GM21786 (cell line): ENCODE measurements at regions not wholly inside any gene's neighbourhood (a gene's known extent, or its start where the extent isn't known, plus 50 kb on each side); places are given as distances from the start of the nearest gene placed in this dataset.
"Not testable (repeated sequence)": the region's sequence is repeated elsewhere in the genome, so short reads cannot be mapped to it uniquely, and the experiment has no call there.

Experiments used
- ATAC-seq: cut with Tn5 transposase; IDR thresholded peaks from one replicate; pipeline ENCODE4 v1.9.1; 2021; ENCODE audit not compliant: unreplicated experiment

DNA sequence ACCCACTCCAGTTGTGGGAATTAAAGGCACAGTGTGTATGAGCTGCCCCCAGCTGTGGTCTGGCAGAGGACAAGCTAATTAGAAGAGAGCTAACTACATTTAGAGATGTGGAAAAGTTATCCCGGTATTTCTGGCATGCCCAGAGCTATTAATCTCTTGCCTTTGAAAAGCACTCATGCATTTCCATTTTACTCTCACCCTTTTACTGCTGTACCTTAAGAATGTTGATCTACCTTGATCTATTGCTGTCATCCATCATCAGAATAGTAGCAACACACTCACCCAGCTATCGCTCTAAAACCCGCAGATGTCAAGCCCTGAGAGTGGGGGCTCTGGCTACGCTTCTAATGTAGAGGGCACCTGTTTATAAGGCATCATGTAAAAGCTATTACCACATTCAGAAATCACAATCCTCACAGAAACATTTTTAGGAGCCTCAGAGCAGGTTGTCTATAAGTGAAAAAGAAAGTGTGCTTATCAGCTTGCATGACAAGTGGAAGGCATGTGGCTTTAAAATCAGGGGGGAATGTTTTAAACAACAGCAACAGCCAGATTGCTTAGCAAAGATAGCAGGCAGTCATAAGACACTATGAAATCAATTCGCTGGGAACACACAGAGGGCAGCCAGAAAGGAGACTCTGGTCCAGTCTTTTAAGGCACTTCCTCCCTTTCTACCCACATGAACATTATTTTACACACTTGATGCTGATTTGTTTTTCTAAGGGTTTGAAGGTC, 224.2 kb upstream of the IRS2 start:
- no peak for ATAC-seq

DNA sequence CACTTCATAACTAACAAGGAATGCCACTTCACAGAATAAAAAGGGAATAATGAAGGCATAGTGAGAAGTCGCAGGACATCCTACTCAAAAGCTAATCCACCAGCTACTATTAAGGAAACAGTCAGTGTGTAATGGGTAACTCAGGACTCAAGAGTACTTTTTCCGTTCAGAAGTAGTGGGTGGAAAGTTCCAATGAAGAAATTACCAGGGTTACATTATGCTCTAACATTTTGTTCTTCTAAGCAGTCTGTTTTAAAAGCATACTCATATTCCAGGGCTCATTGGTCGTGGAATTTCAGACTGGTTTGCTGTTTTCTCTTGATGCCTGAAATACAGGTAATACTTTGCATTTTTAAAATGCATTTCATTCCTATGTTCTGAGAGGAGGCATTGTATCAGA, 222.4 kb upstream of the IRS2 start:
- no peak for ATAC-seq

DNA sequence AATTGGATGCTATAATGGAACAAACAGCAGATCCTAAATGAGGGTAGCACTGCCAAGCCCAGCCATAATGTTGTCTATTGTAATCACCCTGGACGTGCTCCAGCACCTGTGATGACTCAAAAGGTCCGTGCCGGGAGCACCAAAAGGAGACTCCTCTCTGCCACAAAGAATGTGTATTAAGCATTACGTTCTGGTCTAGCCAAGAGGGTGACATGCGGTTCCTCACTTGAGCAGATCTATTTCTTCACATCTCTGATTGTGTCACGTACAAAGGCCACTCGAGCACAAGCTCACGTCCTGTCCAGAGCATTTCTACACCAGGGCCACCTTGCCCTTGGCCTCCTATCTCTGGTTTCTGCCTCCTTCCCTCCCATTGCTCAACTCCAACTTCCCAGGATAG, 219.9 kb upstream of the IRS2 start:
- ATAC-seq: no peak

DNA sequence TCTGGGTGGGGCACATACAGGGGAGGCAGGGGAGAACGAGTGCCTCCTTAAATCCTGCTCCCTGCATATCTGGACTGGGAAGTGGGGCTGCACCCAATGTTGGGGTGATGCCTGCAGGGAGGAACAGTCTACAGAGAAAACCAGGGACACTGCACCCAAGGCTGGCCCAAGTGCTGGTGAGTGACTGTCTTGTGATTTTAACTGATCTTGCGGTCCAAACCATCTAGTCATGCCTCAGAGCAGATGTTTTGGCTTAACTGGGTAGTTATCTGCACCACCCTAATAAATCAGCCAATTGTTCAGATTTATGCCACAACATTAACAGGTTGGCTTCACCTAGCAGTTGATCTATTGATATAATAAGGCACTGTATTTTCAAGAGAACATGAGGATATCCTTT, 219.2 kb upstream of the IRS2 start:
- ATAC-seq: no peak

DNA sequence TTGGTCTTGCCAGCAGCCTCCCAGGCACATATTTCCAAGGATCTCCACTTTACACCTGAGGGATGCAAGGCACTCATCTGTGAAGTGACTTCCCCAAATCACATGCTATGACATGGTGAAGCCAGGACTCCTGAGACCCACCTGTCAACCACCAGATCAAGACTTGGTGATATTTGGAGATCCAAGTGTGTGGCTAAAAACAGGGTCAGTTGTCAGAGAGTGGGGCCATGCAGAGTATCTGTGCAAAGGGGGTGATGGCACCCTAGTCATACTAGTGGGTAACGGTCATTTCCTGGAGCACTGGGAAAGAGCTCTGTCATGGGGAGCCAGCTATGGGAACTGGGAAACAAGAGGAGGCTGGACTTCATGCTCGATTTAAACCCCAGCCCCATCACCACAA, 218.4 kb upstream of the IRS2 start:
- no peak for ATAC-seq

DNA sequence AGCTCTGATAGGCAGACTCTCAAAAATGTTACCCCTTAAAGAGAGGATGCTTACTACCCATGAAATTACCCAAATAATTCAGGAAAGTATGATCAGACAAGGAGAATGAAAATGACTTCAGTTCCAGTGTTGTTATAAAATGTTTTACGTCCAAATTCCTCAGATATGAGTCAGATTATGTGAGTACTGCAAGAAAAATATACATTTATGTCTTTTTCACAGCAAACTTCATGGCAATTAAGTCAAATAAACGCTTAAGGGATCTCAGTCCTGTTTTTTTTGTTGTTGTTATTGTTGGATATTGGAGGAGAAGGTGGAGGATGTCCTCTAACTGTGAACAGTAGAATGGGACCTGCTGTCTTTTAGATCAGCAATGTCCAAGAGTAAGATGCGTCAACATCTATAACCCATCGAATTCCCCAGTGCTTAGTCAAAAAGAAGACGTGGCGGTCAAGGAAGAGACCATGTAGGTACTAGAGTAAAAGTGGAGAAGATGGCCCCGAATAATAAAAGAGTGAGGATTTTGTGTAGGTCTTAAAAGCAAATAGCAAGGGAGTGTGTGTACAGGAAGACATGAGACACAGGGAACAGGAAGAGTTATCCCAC, 215.4 kb upstream of the IRS2 start:
- ATAC-seq: no peak

DNA sequence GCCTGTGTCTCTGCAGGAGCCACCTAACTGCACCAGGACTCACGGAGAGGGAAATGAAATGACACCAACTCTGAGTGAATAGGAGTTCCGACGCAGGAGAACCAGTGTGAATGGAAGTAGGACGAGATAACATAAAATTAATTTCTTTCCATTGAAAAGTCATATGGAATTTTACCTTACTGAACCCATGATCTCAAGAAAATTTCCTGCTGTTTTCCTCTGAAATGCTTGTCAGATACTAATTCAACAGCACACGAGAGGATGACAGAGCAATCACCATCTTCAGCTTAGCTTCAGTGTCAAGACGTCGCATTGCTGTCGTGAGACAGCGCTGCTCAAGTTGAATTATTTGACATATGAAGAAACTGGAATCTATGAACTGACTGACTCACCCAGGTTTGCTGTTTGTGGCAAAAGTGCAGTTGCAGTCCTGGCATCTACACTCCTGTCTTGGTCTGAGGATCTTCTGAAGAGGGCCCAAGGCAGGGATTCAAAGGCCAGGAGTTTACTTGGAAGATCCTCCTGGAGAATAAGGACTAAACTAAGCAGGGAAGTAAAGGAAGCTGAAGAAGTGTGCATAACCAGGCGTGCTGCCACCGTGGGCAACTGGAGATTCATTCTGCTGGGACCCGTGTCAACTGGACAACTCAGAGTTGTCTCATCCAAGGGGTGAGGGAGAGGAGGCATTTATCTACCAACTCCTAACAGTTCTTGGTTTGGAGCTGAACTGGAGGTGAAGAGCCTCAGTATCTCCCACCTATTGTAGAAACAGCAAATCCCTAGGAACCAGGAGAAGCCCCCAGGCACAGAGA, 214.4 kb upstream of the IRS2 start:
- no peak for ATAC-seq

DNA sequence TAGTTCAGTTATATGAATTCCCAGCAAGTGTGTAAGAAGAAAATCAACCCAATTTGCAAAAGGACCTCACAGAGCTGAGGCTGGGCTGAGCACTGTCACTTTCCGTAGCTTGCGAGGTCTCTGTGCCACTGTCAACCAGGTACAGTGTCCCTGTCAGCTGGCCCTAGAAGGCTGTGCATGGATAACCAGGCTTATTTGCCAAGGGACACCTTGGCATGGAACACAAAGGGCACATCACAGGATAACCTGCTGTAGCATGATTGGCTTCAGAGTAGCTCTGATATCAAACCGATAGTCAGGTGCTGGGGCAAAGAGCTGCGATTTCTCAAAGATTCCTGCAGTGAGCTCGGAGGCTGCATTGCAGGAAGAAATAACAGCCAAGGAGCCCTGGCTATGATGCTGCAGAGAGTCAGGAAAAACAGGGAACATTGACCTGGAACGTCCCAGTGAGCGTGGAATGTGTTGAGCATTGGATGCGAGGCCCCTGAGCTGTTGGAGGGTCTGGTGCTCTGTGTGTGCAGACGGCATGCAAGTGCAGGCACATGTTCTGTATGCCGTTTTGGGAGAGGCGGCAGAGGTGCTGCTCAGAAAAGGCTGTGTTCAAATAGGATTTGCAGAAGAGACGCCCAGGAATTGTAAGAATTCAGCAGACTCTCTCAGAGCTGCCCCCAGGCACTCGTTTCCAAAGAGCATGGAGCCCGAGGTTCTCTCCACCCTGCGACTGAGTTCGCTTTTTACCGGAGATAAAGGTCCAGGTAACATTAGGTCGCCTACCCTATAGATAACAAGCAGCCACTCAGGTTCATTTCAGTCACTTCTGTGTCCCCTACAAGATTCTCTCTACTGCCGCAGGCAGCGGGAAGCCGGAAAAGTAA, 213.5 kb upstream of the IRS2 start:
- no peak for ATAC-seq

DNA sequence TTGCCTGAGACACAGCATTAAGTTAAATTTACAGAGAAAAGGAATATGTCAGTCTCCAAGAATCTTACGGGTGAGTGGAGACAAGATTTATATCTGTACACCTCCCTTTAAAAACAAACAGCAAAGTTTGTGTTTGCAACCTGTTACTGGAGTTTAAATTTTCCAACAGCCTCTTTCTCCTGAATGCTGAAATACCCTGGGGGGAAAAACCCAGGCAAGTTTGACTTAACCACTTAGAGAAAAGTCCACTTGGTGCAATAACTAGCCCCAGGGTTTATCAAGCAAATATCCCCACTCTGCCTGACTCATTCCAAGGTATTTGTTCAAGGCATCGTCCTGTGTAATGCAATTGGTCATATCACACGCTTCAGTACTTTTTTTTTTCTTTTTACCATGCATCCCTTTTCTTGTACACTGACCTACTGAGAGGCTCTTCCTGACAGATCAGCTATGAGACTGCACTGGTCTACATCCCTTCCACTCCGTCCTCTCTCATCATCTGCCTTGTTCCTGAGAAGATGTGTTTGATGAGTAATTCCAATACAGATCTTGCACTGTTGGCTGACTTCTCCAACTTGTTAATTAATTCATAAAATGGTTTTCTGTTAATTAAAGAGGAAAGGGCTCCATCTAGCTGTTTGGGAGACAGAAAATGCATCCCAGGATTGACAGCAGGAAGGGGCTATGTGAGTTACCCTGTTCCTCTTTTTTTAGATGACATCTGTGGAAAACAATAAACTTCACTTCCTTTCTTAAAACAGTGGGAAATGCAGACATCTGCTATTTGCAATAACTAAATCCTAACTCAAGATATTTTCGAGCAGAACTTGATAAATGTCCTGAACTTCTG, 212.5 kb upstream of the IRS2 start:
- no peak for ATAC-seq

DNA sequence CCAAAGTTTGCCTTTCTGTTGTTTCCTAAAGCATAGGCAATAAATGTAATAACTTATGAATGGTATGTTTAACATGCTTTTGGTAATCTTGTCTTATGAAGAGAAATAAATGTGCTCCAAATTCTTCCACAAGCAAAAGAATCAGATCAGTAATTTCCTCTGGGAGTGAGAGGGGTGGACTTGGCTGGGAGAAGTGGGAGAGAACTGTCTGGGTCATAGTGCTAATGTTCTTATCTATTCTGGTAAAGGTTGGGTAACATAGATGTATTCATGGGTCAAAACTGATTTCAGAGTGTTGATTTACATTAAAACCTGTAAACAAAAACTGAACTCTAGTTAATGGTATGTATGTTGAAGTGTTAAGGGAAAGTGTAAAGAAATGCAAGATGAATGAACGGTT, 211.7 kb upstream of the IRS2 start:
- ATAC-seq: no peak

DNA sequence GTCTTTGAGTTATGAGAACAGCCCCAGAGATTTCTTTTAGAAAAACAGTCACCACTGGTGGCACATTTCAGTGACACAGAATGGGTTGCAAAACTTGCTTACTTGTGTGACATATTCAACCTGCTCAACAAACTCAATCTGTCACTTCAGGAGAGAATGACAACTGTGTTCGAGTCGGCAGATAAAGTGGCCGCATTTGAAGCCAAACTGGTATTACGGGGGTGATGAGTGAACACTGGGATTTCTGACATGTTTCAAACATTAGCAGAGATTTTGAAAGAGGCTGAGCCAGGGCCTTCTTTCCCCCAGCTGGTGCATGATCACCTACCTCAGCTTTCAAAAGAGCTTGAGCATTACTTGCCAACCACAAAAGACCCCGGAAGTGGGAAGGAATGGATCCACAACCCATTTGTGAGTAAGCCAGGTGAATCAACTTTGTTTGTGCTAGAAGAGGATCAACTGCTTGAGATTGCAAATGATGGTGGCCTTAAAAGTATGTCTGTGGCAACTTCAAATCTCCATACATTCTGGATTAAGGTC, 210.7 kb upstream of the IRS2 start:
- ATAC-seq: not testable (repeated sequence)

DNA sequence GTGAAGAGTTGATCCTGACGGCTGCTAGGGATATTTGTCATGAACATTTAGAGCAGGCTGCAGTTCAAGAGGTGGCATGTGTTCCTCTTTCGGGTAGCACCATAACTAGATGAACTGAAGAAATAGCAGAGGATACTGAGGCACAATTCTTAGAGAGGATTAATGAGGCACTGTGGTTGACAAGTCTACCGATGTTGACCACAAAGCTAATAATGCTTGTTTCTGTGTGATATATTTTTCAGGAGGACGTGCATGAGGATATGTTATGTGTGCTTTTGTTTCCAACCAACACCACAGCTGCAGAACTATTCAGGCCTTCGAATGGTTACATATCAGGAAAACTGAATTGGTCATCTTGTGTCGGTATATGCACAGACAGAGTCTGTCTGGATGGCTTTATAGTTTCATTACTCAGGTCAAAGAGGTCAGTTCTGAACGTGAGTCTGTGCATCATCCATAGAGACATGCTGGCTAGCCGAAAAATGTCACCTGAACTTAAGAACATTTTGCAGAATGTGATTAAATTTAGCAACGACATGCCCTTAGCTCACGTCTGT, 210.1 kb upstream of the IRS2 start:
- ATAC-seq: no peak

DNA sequence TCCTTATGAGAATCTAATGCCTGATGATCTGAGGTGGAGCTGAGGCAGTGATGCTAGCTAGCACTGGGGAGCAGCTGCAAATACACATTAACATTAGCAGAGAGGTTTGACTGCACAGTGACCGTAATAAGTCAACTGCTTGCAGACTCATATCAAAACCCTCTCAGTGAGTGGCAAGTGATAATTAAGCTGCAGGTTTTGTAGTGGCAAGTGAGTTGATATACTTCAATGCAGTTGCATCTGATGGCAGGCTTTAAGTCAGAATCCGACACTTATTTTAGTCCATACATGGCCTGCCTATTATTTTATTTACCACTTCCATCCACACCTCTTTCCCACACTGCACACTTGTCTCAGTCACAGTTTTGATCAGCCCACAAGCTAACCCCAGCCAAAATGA, 209.2 kb upstream of the IRS2 start:
- ATAC-seq: no peak

DNA sequence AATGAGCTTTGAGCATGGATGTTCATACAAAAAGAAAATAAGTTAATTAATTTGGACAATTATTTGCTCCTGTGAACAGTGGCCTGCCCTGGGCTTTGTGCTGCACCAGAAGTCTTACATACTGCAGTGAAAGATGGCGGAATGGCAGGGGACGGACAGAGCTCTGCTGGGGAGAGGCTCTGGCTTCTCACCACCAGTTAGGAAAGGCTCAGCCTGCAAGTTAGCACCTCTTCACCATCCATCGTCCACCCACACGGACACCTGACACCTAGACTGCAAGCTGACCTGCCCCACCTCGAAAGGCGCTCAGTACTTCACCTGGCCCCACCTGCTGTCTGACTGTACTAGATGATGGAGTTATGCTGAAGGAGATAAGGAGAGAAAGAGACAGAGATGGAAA, 203.9 kb upstream of the IRS2 start:
- ATAC-seq: no peak

DNA sequence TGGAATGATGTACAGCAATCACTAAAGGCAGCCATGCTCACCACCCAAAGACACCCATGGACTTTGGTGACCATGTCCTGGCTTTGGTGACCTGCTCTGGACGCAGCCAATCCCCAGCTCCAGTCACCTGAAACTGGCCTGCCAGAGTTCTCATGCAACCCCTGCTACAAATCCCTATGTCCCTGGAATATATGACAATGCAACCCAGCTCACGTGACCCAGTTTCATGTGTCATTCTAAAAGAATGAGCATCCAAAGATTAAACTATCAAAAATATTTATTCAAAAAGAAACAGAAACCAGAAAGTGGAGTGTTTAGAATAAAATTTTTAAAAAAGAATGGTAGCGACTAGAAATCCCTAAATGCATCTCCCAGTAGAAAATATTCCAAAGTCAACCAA, 203.3 kb upstream of the IRS2 start:
- ATAC-seq: no peak

DNA sequence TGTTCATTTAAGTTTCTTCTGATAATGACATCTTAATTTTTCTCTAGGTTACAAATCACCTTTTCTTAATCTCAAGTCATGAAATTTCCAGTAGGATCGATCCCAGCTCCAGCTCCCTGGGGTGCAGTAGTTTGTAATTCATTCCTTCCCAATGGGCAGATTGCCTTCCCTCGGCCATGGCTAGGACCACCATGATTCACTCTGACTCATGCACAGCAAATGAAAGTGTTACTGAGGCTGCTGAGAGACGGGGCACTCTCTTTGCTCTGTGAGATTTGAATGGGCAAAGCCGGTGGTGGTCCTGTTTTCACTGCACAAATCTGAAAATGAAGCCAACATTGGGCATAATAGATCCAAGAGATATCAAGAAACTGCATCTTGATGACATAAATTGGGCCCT, 202.8 kb upstream of the IRS2 start:
- no peak for ATAC-seq

DNA sequence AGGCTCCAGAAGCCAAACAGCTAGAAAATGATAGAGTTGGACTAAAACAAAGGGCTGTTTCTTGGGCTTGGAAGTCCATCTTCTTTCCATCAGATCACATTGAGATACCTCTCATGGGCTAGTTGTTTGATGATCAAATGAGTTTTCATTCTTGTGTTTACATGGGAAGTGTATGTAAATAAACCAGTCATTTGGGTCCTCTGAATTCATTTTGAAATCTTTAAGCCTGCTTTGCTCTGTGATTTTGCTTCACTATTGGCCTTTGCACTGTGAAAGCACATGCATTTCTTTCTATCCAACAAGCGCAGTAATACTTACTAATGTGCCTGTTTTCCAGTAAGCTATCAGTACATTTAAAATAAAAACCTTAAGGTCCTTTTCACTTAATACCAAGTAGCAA, 200.5 kb upstream of the IRS2 start:
- ATAC-seq: no peak

DNA sequence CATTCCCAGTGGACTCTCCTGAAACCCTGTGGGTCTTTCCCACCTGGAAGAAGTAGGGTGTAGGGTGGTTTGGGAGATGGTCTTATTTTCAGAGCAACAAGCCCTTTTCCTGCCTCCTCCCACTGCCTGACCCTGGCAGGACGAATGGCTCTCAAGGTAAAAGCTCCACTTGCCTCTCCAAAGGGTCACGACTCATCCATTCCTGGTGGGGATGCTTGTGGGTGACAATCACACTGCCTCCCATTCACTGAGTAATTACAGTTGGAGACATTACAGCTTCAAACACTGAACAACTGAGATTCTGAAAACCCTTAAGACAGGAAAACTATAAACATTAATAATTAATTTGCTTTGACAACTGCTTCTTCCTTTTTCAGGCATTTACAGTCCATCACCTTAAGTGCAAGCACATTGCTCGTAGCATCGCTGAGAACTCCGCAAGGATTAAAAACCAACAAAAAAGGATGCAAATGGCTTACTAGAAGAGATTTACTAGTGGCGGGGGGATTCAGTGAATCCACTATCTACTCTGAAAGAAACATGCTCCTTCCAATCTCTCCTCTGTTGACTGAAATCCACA, 199.6 kb upstream of the IRS2 start:
- ATAC-seq: no peak

DNA sequence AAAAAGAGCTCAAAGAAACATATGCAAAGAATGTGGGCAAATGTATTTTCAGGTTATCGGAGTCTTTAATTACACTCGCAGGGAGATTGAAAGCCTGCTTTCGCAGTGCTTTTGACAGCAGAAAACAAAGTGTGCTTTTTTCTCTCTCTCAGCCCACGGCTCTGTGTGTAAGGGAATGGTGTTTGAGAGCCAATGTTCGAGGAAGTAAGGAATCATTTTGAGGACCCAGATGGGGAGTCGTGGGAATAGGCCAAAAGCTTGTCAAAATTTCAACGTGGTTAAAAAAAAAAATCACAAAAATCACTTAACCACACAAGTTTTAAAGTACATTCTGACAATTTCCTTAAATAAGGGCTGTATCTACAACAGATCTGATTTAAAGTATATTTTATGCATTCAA, 197.1 kb upstream of the IRS2 start:
- no peak for ATAC-seq
